CD4-positive, alpha-beta T cell (primary cell): ENCODE measurements at regions not wholly inside any gene's neighbourhood (a gene's known extent, or its start where the extent isn't known, plus 50 kb on each side); places are given as distances from the start of the nearest gene placed in this dataset.

ENCODE experiments used
- ATAC-seq: fragments of 200-7000 bp; cut with Tn5 transposase; one replicate; pipeline ENCODE4 v1.10.0; 2022; ENCODE audit warnings: mild to moderate bottlenecking; ENCODE audit not compliant: poor library complexity
- CTCF ChIA-PET: fragments of 350-600 bp; sonication (Branson Sonifier 250); formaldehyde crosslinking; loops from one replicate; lab custom pipeline; 2021; ENCODE audit warnings: antibody characterized with exemption, inconsistent platforms; lab: Charles Lee
- POLR2A ChIA-PET: fragments of 350-600 bp; sonication (Branson Sonifier 250); formaldehyde crosslinking; loops from one replicate; lab custom pipeline; 2021; ENCODE audit warnings: antibody characterized with exemption, inconsistent platforms; lab: Charles Lee
- DNase-seq, 14 experiments: peaks; one replicate each; pipeline ENCODE4 v3.0.0-alpha.2; 2013 to 2020; ENCODE audit warnings: mixed read lengths in 2 of 14
- H3K27ac ChIP-seq, 2 donors: one replicate each; pipeline versions ENCODE4 v1.5.1 to v1.7.0; 2013; ENCODE audit warnings: low read length in 2 of 2, low read depth in 1 of 2, mild to moderate bottlenecking in 1 of 2
- H3K27me3 ChIP-seq, 2 experiments: 1 replicate in 1 of 2; 2 replicates in 1 of 2; pipeline versions ENCODE4 v1.6.1 to v1.7.0; 2013; ENCODE audit warnings: low read length in 2 of 2, control low read depth in 1 of 2, mild to moderate bottlenecking in 1 of 2, moderate library complexity in 1 of 2; ENCODE audit not compliant: insufficient read depth in 2 of 2, control insufficient read depth in 1 of 2
- H3K36me3 ChIP-seq: one replicate; pipeline ENCODE4 v1.6.1; 2013; ENCODE audit warnings: low read length, control low read depth; ENCODE audit not compliant: insufficient read depth
- H3K4me1 ChIP-seq: one replicate; pipeline ENCODE4 v1.6.1; 2013; ENCODE audit warnings: low read length, control low read depth; ENCODE audit not compliant: insufficient read depth
- H3K4me3 ChIP-seq: one replicate; pipeline ENCODE4 v1.5.1; 2013; ENCODE audit warnings: mild to moderate bottlenecking, low read length, moderate library complexity
- H3K9me3 ChIP-seq, 2 experiments: 1 replicate in 1 of 2; 2 replicates in 1 of 2; pipeline versions ENCODE4 v1.6.1 to v1.7.0; 2013; ENCODE audit warnings: low read length in 2 of 2, mild to moderate bottlenecking in 2 of 2, control low read depth in 1 of 2, moderate library complexity in 1 of 2; ENCODE audit not compliant: control insufficient read depth in 1 of 2, insufficient read depth in 1 of 2
- H3K27ac Mint-ChIP-seq: one replicate; pipeline ENCODE4 v1.8.0; 2020; ENCODE audit warnings: mixed read lengths
- H3K27me3 Mint-ChIP-seq: one replicate; pipeline ENCODE4 v1.8.0; 2021; ENCODE audit warnings: mixed read lengths
- H3K36me3 Mint-ChIP-seq: one replicate; pipeline ENCODE4 v1.8.0; 2021; ENCODE audit warnings: low read depth, mixed read lengths
- H3K4me1 Mint-ChIP-seq: one replicate; pipeline ENCODE4 v1.8.0; 2021; ENCODE audit warnings: low read depth, mixed read lengths
- H3K4me3 Mint-ChIP-seq: one replicate; pipeline ENCODE4 v1.8.0; 2020; ENCODE audit warnings: mild to moderate bottlenecking, mixed read lengths
- H3K9me3 Mint-ChIP-seq: one replicate; pipeline ENCODE4 v1.8.0; 2020; ENCODE audit warnings: mixed read lengths
- CTCF ChIP-seq: fragments of 200-600 bp; IDR thresholded peaks from one replicate; pipeline ENCODE4 v1.8.0; 2022; ENCODE audit warnings: antibody characterized with exemption, mild to moderate bottlenecking
- intact Hi-C, 2 experiments: fragments of 100-400 bp; cut with DNase I in 1 of 2; cut with micrococcal nuclease in 1 of 2; formaldehyde crosslinking; loops; one replicate each; pipeline versions ENCODE4 v1.15.1 to v1.9.0; 2023 to 2025; cut with DNase I, micrococcal nuclease

DNA sequence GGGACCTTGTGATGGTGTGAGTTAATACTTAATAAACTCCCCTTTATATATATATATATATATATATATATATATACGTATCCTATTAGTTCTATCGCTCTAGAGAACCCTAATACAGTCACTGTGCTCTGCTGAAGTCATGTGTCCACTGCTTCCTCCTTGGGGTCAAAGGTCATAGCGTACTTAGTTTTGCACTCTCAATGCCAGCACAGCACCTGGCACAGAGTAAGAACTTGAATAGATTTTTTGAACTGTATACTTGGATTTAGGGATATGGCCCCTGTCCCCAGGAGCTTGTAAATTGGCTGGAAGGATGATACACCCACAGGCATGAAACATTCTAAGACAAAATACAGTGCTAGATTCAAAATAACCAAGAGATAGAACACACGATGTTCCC is 58.9 kb upstream of the PLXNA4 start:
- no peaks in the 10 kb centered on the region for H3K4me1 ChIP-seq
- no peaks in the 10 kb centered on the region for H3K9me3 ChIP-seq
- no peak overlapping the region for H3K27ac Mint-ChIP-seq
- H3K4me1 Mint-ChIP-seq, result no peaks in the 10 kb centered on the region
- H3K27ac ChIP-seq, result no peak overlapping the region
- no peaks in the 10 kb centered on the region for H3K27me3 ChIP-seq
- no peak for TF ChIP-seq CTCF
- no peak overlapping the region for H3K4me3 ChIP-seq
- intact Hi-C loops, result no loop called here
- DNase-seq, result no peak
- no peak overlapping the region for H3K4me3 Mint-ChIP-seq
- no peaks in the 10 kb centered on the region for H3K9me3 Mint-ChIP-seq
- ChIA-PET CTCF (no interaction called here), POLR2A (no interaction called here)
- H3K36me3 ChIP-seq, result no peaks in the 10 kb centered on the region
- H3K36me3 Mint-ChIP-seq, result no peaks in the 10 kb centered on the region
- ATAC-seq, result no peak
- no peaks in the 10 kb centered on the region for H3K27me3 Mint-ChIP-seq

- H3K36me3 Mint-ChIP-seq, result no peaks in the 10 kb centered on the region
- intact Hi-C loops, result no loop called here
These were observed 54.6 kb upstream of the PLXNA4 start for GRCh38 chr7:132630834-132631233.

More at GRCh38 chr7:132630834-132631233, 54.6 kb upstream of the PLXNA4 start:
- Mint-ChIP-seq H3K4me3 (no peak overlapping the region), H3K27ac (no peak overlapping the region), H3K27me3 (no peaks in the 10 kb centered on the region), H3K9me3 (no peaks in the 10 kb centered on the region), H3K4me1 (no peaks in the 10 kb centered on the region)
- Histone ChIP-seq H3K4me1 (no peaks in the 10 kb centered on the region), H3K4me3 (no peak overlapping the region), H3K27ac (no peak overlapping the region), H3K9me3 (no peaks in the 10 kb centered on the region), H3K27me3 (no peaks in the 10 kb centered on the region), H3K36me3 (no peaks in the 10 kb centered on the region)
- ChIA-PET POLR2A (no interaction called here), CTCF (no interaction called here)
- no peak for DNase-seq
- no peak for ATAC-seq
- TF ChIP-seq CTCF, result no peak
